GM12878 (cell line): ENCODE measurements at regions not wholly inside any gene's neighbourhood (a gene's known extent, or its start where the extent isn't known, plus 50 kb on each side); places are given as distances from the start of the nearest gene placed in this dataset.

Experiments
- ATAC-seq: fragments of 200-7000 bp; cut with Tn5 transposase; 3 replicates; pipeline ENCODE4 v1.9.1; 2020; ENCODE audit warnings: mild to moderate bottlenecking, moderate library complexity
- BruUV-seq: library from RNA; stranded (reverse); fragments of 400-500 nt; replicated peaks from 2 replicates; lab custom pipeline; 2021; lab: Mats Ljungman, UMichigan
- CTCF ChIA-PET: fragments of 300-600 bp; sonication (Branson Sonifier 250); formaldehyde crosslinking; extraction: SDS; loops from one replicate; lab custom pipeline; 2021; ENCODE audit warnings: inconsistent platforms; lab: Yijun Ruan, JAX
- POLR2A ChIA-PET: fragments of 350-600 bp; formaldehyde crosslinking; extraction: SDS; loops from one replicate; lab custom pipeline; 2021; ENCODE audit warnings: inconsistent platforms; lab: Charles Lee
- RAD21 ChIA-PET: fragments of 300-600 bp; sonication (Branson Sonifier 250); formaldehyde crosslinking; loops from one replicate; lab custom pipeline; 2023; ENCODE audit warnings: antibody characterized with exemption; ENCODE audit not compliant: unreplicated experiment; lab: Charles Lee
- SMC1A ChIA-PET: fragments of 300-600 bp; sonication (Branson Sonifier 250); formaldehyde crosslinking; loops from one replicate; lab custom pipeline; 2023; ENCODE audit not compliant: unreplicated experiment, uncharacterized antibody; lab: Charles Lee
- DNase-seq: peaks from one replicate; pipeline ENCODE4 v3.0.0-alpha.2; 2011; ENCODE audit warnings: low read depth, low spot score
- FAIRE-seq: peaks from 3 replicates; lab custom pipeline; 2011; peaks lifted over from hg19 to GRCh38; lab: Jason Lieb, UNC
- H2AFZ ChIP-seq: 2 replicates; pipeline ENCODE4 v1.6.0; 2011; ENCODE audit warnings: low read depth, low read length, control low read depth; ENCODE audit not compliant: control insufficient read depth
- H3K27ac ChIP-seq: 2 replicates; pipeline ENCODE4 v1.5.1; 2011; ENCODE audit warnings: control low read depth; ENCODE audit not compliant: control insufficient read depth, insufficient read depth
- H3K27me3 ChIP-seq, 2 experiments: replicated peaks in 1 of 2; 2 replicates each; pipeline versions ENCODE4 v1.6.0 to v1.6.1; 2011; ENCODE audit warnings: low read length in 1 of 2; ENCODE audit not compliant: control insufficient read depth in 2 of 2, insufficient read depth in 2 of 2
- H3K36me3 ChIP-seq, 2 experiments: 2 replicates each; pipeline ENCODE4 v1.5.1; 2011; ENCODE audit warnings: low read length in 1 of 2; ENCODE audit not compliant: control insufficient read depth in 2 of 2, insufficient read depth in 2 of 2
- H3K4me1 ChIP-seq: 2 replicates; pipeline ENCODE4 v1.6.1; 2011; ENCODE audit warnings: mild to moderate bottlenecking, low read length, moderate library complexity, mixed read lengths; ENCODE audit not compliant: control insufficient read depth, insufficient read depth
- H3K4me2 ChIP-seq: 2 replicates; pipeline ENCODE4 v1.6.0; 2011; ENCODE audit warnings: control low read depth; ENCODE audit not compliant: control insufficient read depth, insufficient read depth
- H3K4me3 ChIP-seq: fragments of 200-600 bp; sonication (generic); 2 replicates; pipeline ENCODE4 v1.5.1; 2016
- H3K79me2 ChIP-seq: 2 replicates; pipeline ENCODE4 v1.6.0; 2011; ENCODE audit warnings: low read length; ENCODE audit not compliant: control insufficient read depth, insufficient read depth
- H3K9ac ChIP-seq: 2 replicates; pipeline ENCODE4 v1.8.0; 2011; ENCODE audit warnings: low read length, control low read depth, mixed read lengths; ENCODE audit not compliant: control insufficient read depth, insufficient read depth
- H3K9me3 ChIP-seq: replicated peaks from 3 replicates; pipeline ENCODE4 v1.5.1; 2011; ENCODE audit warnings: mild to moderate bottlenecking, low read length; ENCODE audit not compliant: control insufficient read depth, insufficient read depth
- H4K20me1 ChIP-seq: 2 replicates; pipeline ENCODE4 v1.6.0; 2011; ENCODE audit not compliant: control insufficient read depth, insufficient read depth
- CREB1 ChIP-seq: IDR thresholded peaks from 2 replicates; pipeline ENCODE4 v1.6.1; 2012; ENCODE audit warnings: low read depth, mild to moderate bottlenecking, inconsistent platforms
- FOXK2 ChIP-seq: fragments of 450-650 bp; IDR thresholded peaks from 2 replicates; pipeline ENCODE4 v1.6.1; 2017; ENCODE audit warnings: mild to moderate bottlenecking, moderate library complexity
- FOXM1 ChIP-seq: IDR thresholded peaks from 2 replicates; pipeline ENCODE4 v1.6.1; 2012; ENCODE audit warnings: low read depth, mild to moderate bottlenecking, inconsistent platforms, low read length, moderate library complexity
- in situ Hi-C: fragments of 300-500 bp; cut with MboI; formaldehyde crosslinking; loops from 9 replicates; pipeline ENCODE4 v1.14.3; 2018; ENCODE audit warnings: mixed read lengths
- intact Hi-C: fragments of 100-400 bp; cut with micrococcal nuclease; formaldehyde crosslinking; loops from one replicate; pipeline ENCODE4 v1.14.2; 2022; ENCODE audit not compliant: unreplicated experiment
- TF ChIP-seq, protein P1 (sequence below): fragments of 450-650 bp; formaldehyde crosslinking; IDR thresholded peaks from 2 replicates; pipeline ENCODE4 v1.4.0; 2020; ENCODE audit warnings: mild to moderate bottlenecking, moderate library complexity

DNA sequence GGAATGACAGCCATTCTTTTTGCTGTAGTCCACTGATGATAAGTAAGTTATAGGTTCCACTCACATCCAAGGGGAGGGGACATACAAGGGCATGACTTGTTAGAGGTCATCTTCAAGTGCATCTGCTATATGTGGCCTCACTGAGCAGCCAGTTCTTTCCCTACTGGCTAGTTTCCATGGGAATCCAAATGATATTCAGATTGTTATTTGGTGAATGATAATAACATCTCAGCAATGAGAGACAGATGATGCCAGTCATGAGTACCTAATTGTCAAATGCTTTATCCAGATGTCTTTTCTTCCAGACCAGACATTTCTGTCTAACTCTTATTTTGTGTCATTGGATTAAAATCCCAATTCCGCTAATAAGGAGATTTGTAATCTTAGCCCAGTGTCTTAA, 460.4 kb upstream of the BOD1L1 start (continued):
- TF ChIP-seq, protein P1, sequence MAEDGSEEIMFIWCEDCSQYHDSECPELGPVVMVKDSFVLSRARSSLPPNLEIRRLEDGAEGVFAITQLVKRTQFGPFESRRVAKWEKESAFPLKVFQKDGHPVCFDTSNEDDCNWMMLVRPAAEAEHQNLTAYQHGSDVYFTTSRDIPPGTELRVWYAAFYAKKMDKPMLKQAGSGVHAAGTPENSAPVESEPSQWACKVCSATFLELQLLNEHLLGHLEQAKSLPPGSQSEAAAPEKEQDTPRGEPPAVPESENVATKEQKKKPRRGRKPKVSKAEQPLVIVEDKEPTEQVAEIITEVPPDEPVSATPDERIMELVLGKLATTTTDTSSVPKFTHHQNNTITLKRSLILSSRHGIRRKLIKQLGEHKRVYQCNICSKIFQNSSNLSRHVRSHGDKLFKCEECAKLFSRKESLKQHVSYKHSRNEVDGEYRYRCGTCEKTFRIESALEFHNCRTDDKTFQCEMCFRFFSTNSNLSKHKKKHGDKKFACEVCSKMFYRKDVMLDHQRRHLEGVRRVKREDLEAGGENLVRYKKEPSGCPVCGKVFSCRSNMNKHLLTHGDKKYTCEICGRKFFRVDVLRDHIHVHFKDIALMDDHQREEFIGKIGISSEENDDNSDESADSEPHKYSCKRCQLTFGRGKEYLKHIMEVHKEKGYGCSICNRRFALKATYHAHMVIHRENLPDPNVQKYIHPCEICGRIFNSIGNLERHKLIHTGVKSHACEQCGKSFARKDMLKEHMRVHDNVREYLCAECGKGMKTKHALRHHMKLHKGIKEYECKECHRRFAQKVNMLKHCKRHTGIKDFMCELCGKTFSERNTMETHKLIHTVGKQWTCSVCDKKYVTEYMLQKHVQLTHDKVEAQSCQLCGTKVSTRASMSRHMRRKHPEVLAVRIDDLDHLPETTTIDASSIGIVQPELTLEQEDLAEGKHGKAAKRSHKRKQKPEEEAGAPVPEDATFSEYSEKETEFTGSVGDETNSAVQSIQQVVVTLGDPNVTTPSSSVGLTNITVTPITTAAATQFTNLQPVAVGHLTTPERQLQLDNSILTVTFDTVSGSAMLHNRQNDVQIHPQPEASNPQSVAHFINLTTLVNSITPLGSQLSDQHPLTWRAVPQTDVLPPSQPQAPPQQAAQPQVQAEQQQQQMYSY (CRISPR knock-in tag), result no peak
- no peak for TF ChIP-seq FOXK2
- no peak for TF ChIP-seq CREB1
- TF ChIP-seq, all 136 proteins: peak for 0

DNA sequence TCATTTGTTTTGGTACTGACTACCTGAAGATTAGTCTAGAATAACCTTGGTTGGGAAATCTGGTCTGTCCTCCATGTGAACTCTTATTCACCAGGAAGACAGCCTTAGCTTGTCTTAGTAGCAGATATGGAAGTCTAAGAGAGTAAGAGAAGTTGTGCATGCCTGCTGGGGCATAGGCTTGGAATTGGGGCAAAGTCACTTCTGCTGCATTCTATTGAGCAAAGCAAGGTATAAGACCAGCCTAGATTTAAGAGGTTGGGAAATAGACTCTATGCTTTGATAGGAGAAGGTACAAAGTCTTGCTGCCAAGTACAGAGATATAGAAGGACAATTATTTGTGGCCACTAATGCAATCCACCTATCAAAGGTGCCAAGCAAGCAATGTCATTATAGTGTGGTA, 464.0 kb upstream of the BOD1L1 start:
- Histone ChIP-seq H3K9me3 (no peaks in the 10 kb centered on the region), H3K27me3 (no peaks in the 10 kb centered on the region; a peak in 1 of 4 replicates)
- intact Hi-C loops, result no loop called here
- RAD21 ChIA-PET, result no interaction called here
- TF ChIP-seq FOXM1, result no peak
- TF ChIP-seq, all 136 proteins: peak for 0
- H3K4me2 ChIP-seq, result no peak overlapping the region
- no peak for DNase-seq
- no peaks in the 10 kb centered on the region for H3K36me3 ChIP-seq
- ChIA-PET SMC1A (no interaction called here), CTCF (no interaction called here), POLR2A (no interaction called here)
- no peak overlapping the region for H3K9ac ChIP-seq
- in situ Hi-C loops, result no loop called here
- ATAC-seq, result no peak
- no peak overlapping the region for H3K4me3 ChIP-seq
- H3K27ac ChIP-seq, result no peak overlapping the region
- H4K20me1 ChIP-seq, result no peaks in the 10 kb centered on the region
- BruUV-seq, result no TSS peak
- H2AFZ ChIP-seq, result no peak overlapping the region
- FAIRE-seq, result no peak
- no peaks in the 10 kb centered on the region for H3K4me1 ChIP-seq
- no peaks in the 10 kb centered on the region for H3K79me2 ChIP-seq
